Right lobe of liver (tissue), 6 donors: ENCODE measurements at regions not wholly inside any gene's neighbourhood (a gene's known extent, or its start where the extent isn't known, plus 50 kb on each side); places are given as distances from the start of the nearest gene placed in this dataset.

Source experiments
- ATAC-seq, 4 donors: fragments of 200-7000 bp; cut with Tn5 transposase; one replicate each; pipeline ENCODE4 v1.9.1; 2020; ENCODE audit warnings: mild to moderate bottlenecking in 4 of 4, moderate library complexity in 4 of 4
- DNase-seq, 3 donors: peaks; one replicate each; pipeline ENCODE4 v3.0.0-alpha.2; 2020
- H3K27ac ChIP-seq, 3 donors: fragments of 200-600 bp; one replicate each; pipeline ENCODE4 v1.8.0; 2022
- H3K27me3 ChIP-seq, 2 donors: fragments of 200-600 bp; one replicate each; pipeline ENCODE4 v1.8.0; 2022
- H3K36me3 ChIP-seq, 4 donors: fragments of 200-600 bp; sonication (generic) in 1 of 4; one replicate each; pipeline versions ENCODE4 v1.5.1 to v1.8.0; 2017 to 2022; ENCODE audit warnings: control low read depth in 1 of 4
- H3K4me1 ChIP-seq, 4 donors: fragments of 200-600 bp; sonication (generic) in 1 of 4; one replicate each; pipeline versions ENCODE4 v1.5.1 to v1.8.0; 2017 to 2022; ENCODE audit warnings: control low read depth in 1 of 4
- H3K4me3 ChIP-seq, 3 donors: fragments of 200-600 bp; one replicate each; pipeline ENCODE4 v1.8.0; 2022
- H3K9me3 ChIP-seq, 4 donors: fragments of 200-600 bp; sonication (generic) in 1 of 4; one replicate each; pipeline versions ENCODE4 v1.5.1 to v1.8.0; 2017 to 2022; ENCODE audit warnings: control low read depth in 1 of 4
- CTCF ChIP-seq, 4 donors: fragments of 200-600 bp in 3 of 4; fragments of 450-650 bp in 1 of 4; IDR thresholded peaks; one replicate each; pipeline versions ENCODE4 v1.5.1 to v1.8.0; 2016 to 2022; ENCODE audit warnings: antibody characterized with exemption in 4 of 4, mild to moderate bottlenecking in 2 of 4
- POLR2A ChIP-seq: fragments of 450-650 bp; IDR thresholded peaks from one replicate; pipeline ENCODE4 v1.6.1; 2017; ENCODE audit warnings: antibody characterized with exemption, mild to moderate bottlenecking
- WGBS: methylation state at CpG from one replicate; pipeline ENCODE4 v1.1.6; 2018; ENCODE audit warnings: low coverage, low lambda C conversion rate; ENCODE audit not compliant: insufficient coverage; ENCODE audit errors: missing lambda C conversion rate; 5-methylcytosine and 5-hydroxymethylcytosine counted together
- intact Hi-C, 2 donors: fragments of 100-400 bp; cut with DNase I; formaldehyde crosslinking; loops; one replicate each; pipeline versions ENCODE4 v1.11.2 to v1.14.1; 2022
- donor health status: DM: no; HTN: yes; CAD: no.
- donor health status: DM: no; HTN: no; CAD: no.
- donor health status: DM: no; HTN: no; CAD: no.
- donor health status: DM: no; HTN: yes; CAD: no.
- donor health status: DM: no; HTN: yes; CAD: no.

- no peak for TF ChIP-seq POLR2A
- no peak for TF ChIP-seq CTCF (IDR thresholded peaks at IDR 0.05)
- 57% methylated on average over 2 of the region's 2 CpGs for WGBS
- no peak overlapping the region for H3K27ac ChIP-seq
Measured at GRCh38 chr3:87987952-87988351, 70.9 kb downstream of the CGGBP1 start.

DNA sequence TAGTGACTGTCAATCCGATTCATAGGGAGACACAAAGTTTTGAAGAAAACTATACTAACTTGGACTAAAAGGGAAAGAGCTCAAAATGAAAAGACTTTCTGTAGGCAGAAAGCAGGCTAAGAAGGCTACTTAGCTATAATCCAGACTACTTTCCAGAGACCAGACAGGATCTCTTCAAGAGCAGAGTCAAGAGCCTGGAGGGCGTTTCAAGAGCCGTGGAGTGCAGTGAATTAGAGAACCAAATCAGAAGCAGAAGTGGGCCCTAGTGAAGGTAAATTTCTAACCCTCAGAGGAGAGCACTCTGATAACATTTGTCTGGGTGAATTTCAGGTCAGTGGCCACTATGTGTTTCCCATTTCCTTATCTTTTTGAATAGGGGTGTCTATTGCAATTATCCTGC is 76.4 kb downstream of the CGGBP1 start:
- Histone ChIP-seq H3K27ac (no peak overlapping the region), H3K9me3 (no peaks in the 10 kb centered on the region), H3K27me3 (no peaks in the 10 kb centered on the region), H3K4me3 (no peak overlapping the region), H3K36me3 (no peaks in the 10 kb centered on the region), H3K4me1 (no peaks in the 10 kb centered on the region)
- intact Hi-C loops: no loop called here
- no peak for ATAC-seq
- 43% methylated on average over 3 of the region's 3 CpGs for WGBS
- TF ChIP-seq POLR2A: no peak
- no peak for TF ChIP-seq CTCF (IDR thresholded peaks at IDR 0.05)
- no peak for DNase-seq

More at GRCh38 chr3:87987952-87988351, 70.9 kb downstream of the CGGBP1 start:
- no peaks in the 10 kb centered on the region for H3K36me3 ChIP-seq
- H3K4me1 ChIP-seq: peaks cover 0 to 1% (median 0%) of the 10 kb centered on the region in 4 donors
- H3K27me3 ChIP-seq: no peaks in the 10 kb centered on the region
- DNase-seq (no peak), ATAC-seq (no peak)
- intact Hi-C loops: no loop called here
- no peaks in the 10 kb centered on the region for H3K9me3 ChIP-seq
- no peak overlapping the region for H3K4me3 ChIP-seq

DNA sequence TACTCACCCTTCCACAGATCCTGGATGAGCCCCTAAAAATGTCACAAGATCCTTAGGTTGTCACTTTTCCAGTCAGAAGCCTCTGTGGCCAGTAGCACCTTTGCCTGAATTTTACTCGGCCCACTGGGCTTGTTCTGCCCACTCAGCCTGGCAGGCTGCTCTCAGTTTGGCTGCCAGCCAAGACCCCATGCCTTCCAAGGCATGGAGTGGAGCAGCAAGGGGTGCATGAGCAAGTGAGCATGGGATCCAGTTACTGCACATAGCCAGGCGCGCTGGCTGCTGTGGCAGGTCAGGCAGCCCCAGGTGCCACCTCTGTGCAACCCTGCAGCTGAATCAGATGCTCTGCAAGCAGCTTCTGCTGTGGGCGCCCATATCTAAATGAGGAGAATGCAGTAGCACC is 79.3 kb downstream of the CGGBP1 start:
- Histone ChIP-seq H3K27me3 (no peaks in the 10 kb centered on the region), H3K36me3 (no peaks in the 10 kb centered on the region), H3K4me3 (no peak overlapping the region), H3K9me3 (no peaks in the 10 kb centered on the region), H3K27ac (no peak overlapping the region), H3K4me1 (no peaks in the 10 kb centered on the region)
- DNase-seq (no peak), ATAC-seq (no peak)
- no peak for TF ChIP-seq CTCF (IDR thresholded peaks at IDR 0.05)
- no peak for TF ChIP-seq POLR2A
- WGBS: no CpG with 5 or more reads among the region's 4 CpGs
- intact Hi-C loops: no loop called here

GRCh38 chr3:87977765-87978164 is 81.0 kb downstream of the CGGBP1 start:
- ATAC-seq (no peak), DNase-seq (no peak)
- H3K4me1 ChIP-seq: no peaks in the 10 kb centered on the region
- no peak overlapping the region for H3K27ac ChIP-seq
- TF ChIP-seq POLR2A (no peak), CTCF (IDR thresholded peaks at IDR 0.05) (no peak)
- intact Hi-C loops: no loop called here
- H3K36me3 ChIP-seq: no peaks in the 10 kb centered on the region
- no peaks in the 10 kb centered on the region for H3K27me3 ChIP-seq
- H3K9me3 ChIP-seq: no peaks in the 10 kb centered on the region
- H3K4me3 ChIP-seq: no peak overlapping the region
- WGBS: no CpG with 5 or more reads among the region's 1 CpG

GRCh38 chr3:87975716-87976115 is 83.1 kb downstream of the CGGBP1 start:
- intact Hi-C loops: no loop called here
- no peak for DNase-seq
- 44% methylated on average over 1 of the region's 1 CpG for WGBS
- ATAC-seq: no peak
- H3K4me1 ChIP-seq: no peaks in the 10 kb centered on the region
- no peaks in the 10 kb centered on the region for H3K36me3 ChIP-seq
- TF ChIP-seq CTCF (IDR thresholded peaks at IDR 0.05) (no peak), POLR2A (no peak)
- no peaks in the 10 kb centered on the region for H3K27me3 ChIP-seq
- no peak overlapping the region for H3K4me3 ChIP-seq
- H3K27ac ChIP-seq: no peak overlapping the region
- H3K9me3 ChIP-seq: no peaks in the 10 kb centered on the region
